KMS-11 (cell line): ENCODE measurements at regions not wholly inside any gene's neighbourhood (a gene's known extent, or its start where the extent isn't known, plus 50 kb on each side); places are given as distances from the start of the nearest gene placed in this dataset.

ENCODE experiments used
- H2AFZ ChIP-seq: fragments of 200-600 bp; sonication (generic); 2 replicates; pipeline ENCODE4 v1.6.1; 2016; ENCODE audit warnings: antibody characterized with exemption, mixed run types, low read depth
- H3K27ac ChIP-seq: fragments of 200-600 bp; sonication (generic); 2 replicates; pipeline ENCODE4 v1.6.1; 2016; ENCODE audit warnings: mild to moderate bottlenecking, mixed run types
- H3K27me3 ChIP-seq: fragments of 200-600 bp; sonication (generic); 2 replicates; pipeline ENCODE4 v1.6.1; 2017; ENCODE audit warnings: mild to moderate bottlenecking, low read depth, mixed run types, moderate library complexity; ENCODE audit not compliant: insufficient read depth
- H3K36me3 ChIP-seq: fragments of 200-600 bp; sonication (generic); 2 replicates; pipeline ENCODE4 v1.6.1; 2017; ENCODE audit warnings: mild to moderate bottlenecking, mixed run types; ENCODE audit not compliant: insufficient read depth
- H3K4me1 ChIP-seq: fragments of 200-600 bp; sonication (generic); 2 replicates; pipeline ENCODE4 v1.6.1; 2016; ENCODE audit warnings: mild to moderate bottlenecking, low read depth, mixed run types; ENCODE audit not compliant: poor library complexity, severe bottlenecking
- H3K4me2 ChIP-seq: fragments of 200-600 bp; sonication (generic); 2 replicates; pipeline ENCODE4 v1.7.0; 2016; ENCODE audit warnings: mild to moderate bottlenecking, mixed run types
- H3K4me3 ChIP-seq: fragments of 200-600 bp; sonication (generic); IDR thresholded peaks from 2 replicates; pipeline ENCODE4 v1.6.1; 2017; ENCODE audit warnings: low read depth, low read length, mixed read lengths; ENCODE audit not compliant: insufficient read depth
- H3K79me2 ChIP-seq: fragments of 200-600 bp; sonication (generic); 2 replicates; pipeline ENCODE4 v1.6.1; 2016; ENCODE audit warnings: low read depth, mixed run types; ENCODE audit not compliant: insufficient read depth
- H3K9ac ChIP-seq: fragments of 200-600 bp; sonication (generic); 2 replicates; pipeline ENCODE4 v1.6.1; 2016; ENCODE audit warnings: mild to moderate bottlenecking, mixed run types
- H4K20me1 ChIP-seq: fragments of 200-600 bp; sonication (generic); 2 replicates; pipeline ENCODE4 v1.6.1; 2016; ENCODE audit warnings: mild to moderate bottlenecking, mixed run types; ENCODE audit not compliant: insufficient read depth
- CTCF ChIP-seq: fragments of 200-600 bp; sonication (generic); conservative IDR thresholded peaks from 2 replicates; pipeline ENCODE4 v1.6.1; 2017; ENCODE audit warnings: low read depth, mild to moderate bottlenecking, antibody characterized with exemption, low read length, moderate library complexity, mixed read lengths

- no peaks in the 10 kb centered on the region for H3K36me3 ChIP-seq
- H3K4me1 ChIP-seq, result no peaks in the 10 kb centered on the region
- no peaks in the 10 kb centered on the region for H4K20me1 ChIP-seq
- no peaks in the 10 kb centered on the region for H3K79me2 ChIP-seq
- H3K27ac ChIP-seq, result no peak overlapping the region
- no peak overlapping the region for H3K4me3 ChIP-seq
- no peak overlapping the region for H3K4me2 ChIP-seq
- no peak overlapping the region for H2AFZ ChIP-seq
- TF ChIP-seq CTCF, result no peak
- H3K9ac ChIP-seq, result no peak overlapping the region
- no peaks in the 10 kb centered on the region for H3K27me3 ChIP-seq
These were observed 86.1 kb upstream of the UXS1 start for GRCh38 chr2:106280224-106280623.

- no peak overlapping the region for H3K27ac ChIP-seq
- H3K9ac ChIP-seq, result no peak overlapping the region
- no peaks in the 10 kb centered on the region for H3K27me3 ChIP-seq
- no peaks in the 10 kb centered on the region for H3K4me1 ChIP-seq
- H3K36me3 ChIP-seq, result no peaks in the 10 kb centered on the region
- H3K4me2 ChIP-seq, result no peak overlapping the region
- H2AFZ ChIP-seq, result no peak overlapping the region
- no peak for TF ChIP-seq CTCF
- H3K79me2 ChIP-seq, result no peaks in the 10 kb centered on the region
- H4K20me1 ChIP-seq, result no peaks in the 10 kb centered on the region
- H3K4me3 ChIP-seq, result no peak overlapping the region
These were observed 84.2 kb upstream of the UXS1 start for GRCh38 chr2:106278112-106278876.

GRCh38 chr2:106277426-106277825, 83.3 kb upstream of the UXS1 start:
- TF ChIP-seq CTCF, result no peak

GRCh38 chr2:106275971-106276370, 81.9 kb upstream of the UXS1 start:
- H3K79me2 ChIP-seq, result no peaks in the 10 kb centered on the region
- TF ChIP-seq CTCF, result no peak
- no peaks in the 10 kb centered on the region for H3K36me3 ChIP-seq
- H3K4me2 ChIP-seq, result no peak overlapping the region
- no peaks in the 10 kb centered on the region for H3K27me3 ChIP-seq
- no peak overlapping the region for H3K27ac ChIP-seq
- H2AFZ ChIP-seq, result no peak overlapping the region
- no peaks in the 10 kb centered on the region for H4K20me1 ChIP-seq
- H3K4me1 ChIP-seq, result no peaks in the 10 kb centered on the region
- H3K9ac ChIP-seq, result no peak overlapping the region
- no peak overlapping the region for H3K4me3 ChIP-seq

More at GRCh38 chr2:106277426-106277825, 83.3 kb upstream of the UXS1 start:
- no peak overlapping the region for H3K27ac ChIP-seq
- no peaks in the 10 kb centered on the region for H3K4me1 ChIP-seq
- no peaks in the 10 kb centered on the region for H3K79me2 ChIP-seq
- no peak overlapping the region for H3K9ac ChIP-seq
- H3K4me3 ChIP-seq, result no peak overlapping the region
- H2AFZ ChIP-seq, result no peak overlapping the region
- H3K27me3 ChIP-seq, result no peaks in the 10 kb centered on the region
- no peaks in the 10 kb centered on the region for H4K20me1 ChIP-seq
- H3K36me3 ChIP-seq, result no peaks in the 10 kb centered on the region
- H3K4me2 ChIP-seq, result no peak overlapping the region
